ENCODE measurements at regions not wholly inside any gene's neighbourhood (a gene's known extent, or its start where the extent isn't known, plus 50 kb on each side); places are given as distances from the start of the nearest gene placed in this dataset.

DNA sequence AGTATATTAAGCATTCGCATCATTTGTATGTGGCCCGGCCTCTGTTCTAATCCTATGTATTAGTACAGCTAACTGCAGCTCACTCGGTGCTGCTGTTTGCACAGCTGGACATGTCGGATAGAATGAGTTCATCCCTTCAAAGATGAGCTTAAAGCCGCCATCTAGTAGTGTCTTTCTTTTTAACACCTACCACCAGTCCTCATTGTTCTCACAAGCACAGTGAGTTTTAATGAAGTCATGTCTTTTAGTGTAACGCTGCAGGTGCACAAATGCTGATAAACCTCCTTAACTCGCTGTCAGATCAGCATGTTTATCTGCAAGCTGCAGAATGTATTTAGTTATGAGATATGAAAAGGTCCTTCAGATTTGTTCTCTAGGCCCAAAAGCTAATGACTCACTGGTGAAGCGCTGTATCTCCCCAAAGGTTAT lies 247.5 kb downstream of the MTERF1 start:
- no peak for TF ChIP-seq CTCF (IDR thresholded peaks at IDR 0.05; ENCODE audit: low read depth, low read length, poor library complexity, severe bottlenecking)
- no peak for TF ChIP-seq EZH2phosphoT487 (IDR thresholded peaks at IDR 0.05; ENCODE audit: borderline replicate concordance, low read length)

All from DOHH2 (cell line).